ENCODE measurements at regions not wholly inside any gene's neighbourhood (a gene's known extent, or its start where the extent isn't known, plus 50 kb on each side); places are given as distances from the start of the nearest gene placed in this dataset.

GRCh38 chr15:93900476-93901400 lies 330.6 kb upstream of the MCTP2 start:
- ChIA-PET CTCF (interaction anchor here (0.9 kb wide), 1 partner anchor 19 kb away, joined by 3 read pairs; no protein-coding TSS in a partner anchor), POLR2A (interaction anchor here (0.5 kb wide), 1 partner anchor 170 kb away, joined by 4 read pairs; no protein-coding TSS in a partner anchor)
- DNase-seq (ENCODE audit: extremely low spot score): no peak
- TF ChIP-seq CTCF (IDR thresholded peaks at IDR 0.05; ENCODE audit: control extremely low read depth, extremely low read depth, low read depth, missing control alignments): no peak

- POLR2A ChIA-PET: no interaction called here
- CTCF ChIA-PET: interaction anchor here (0.9 kb wide), 1 partner anchor 18 kb away, joined by 3 read pairs; no protein-coding TSS in a partner anchor
- no peak for TF ChIP-seq CTCF (IDR thresholded peaks at IDR 0.05; ENCODE audit: control extremely low read depth, extremely low read depth, low read depth, missing control alignments)
- DNase-seq (ENCODE audit: extremely low spot score): no peak
Observed at GRCh38 chr15:93899817-93900216, 331.5 kb upstream of the MCTP2 start.

GRCh38 chr15:93897377-93897776 lies 334.0 kb upstream of the MCTP2 start:
- TF ChIP-seq CTCF (IDR thresholded peaks at IDR 0.05; ENCODE audit: control extremely low read depth, extremely low read depth, low read depth, missing control alignments): no peak
- ChIA-PET POLR2A (no interaction called here), CTCF (interaction anchor here (1.7 kb wide), 1 partner anchor 15 kb away, joined by 5 read pairs; no protein-coding TSS in a partner anchor)
- DNase-seq (ENCODE audit: extremely low spot score): no peak

- CTCF ChIA-PET: interaction anchor here (1.7 kb wide), 1 partner anchor 16 kb away, joined by 5 read pairs; no protein-coding TSS in a partner anchor
- no peak for TF ChIP-seq CTCF (IDR thresholded peaks at IDR 0.05; ENCODE audit: control extremely low read depth, extremely low read depth, low read depth, missing control alignments)
Observed at GRCh38 chr15:93895976-93896770, 335.2 kb upstream of the MCTP2 start.

GRCh38 chr15:93894438-93895036 lies 336.8 kb upstream of the MCTP2 start:
- no peak for TF ChIP-seq CTCF (IDR thresholded peaks at IDR 0.05; ENCODE audit: control extremely low read depth, extremely low read depth, low read depth, missing control alignments)
- DNase-seq (ENCODE audit: extremely low spot score): no peak
- CTCF ChIA-PET: interaction anchor here (1.1 kb wide), 1 partner anchor 13 kb away, joined by 4 read pairs; no protein-coding TSS in a partner anchor
- POLR2A ChIA-PET: no interaction called here

More at GRCh38 chr15:93895976-93896770, 335.2 kb upstream of the MCTP2 start:
- POLR2A ChIA-PET: no interaction called here
- no peak for DNase-seq (ENCODE audit: extremely low spot score)

GRCh38 chr15:93887151-93887550 lies 344.2 kb upstream of the MCTP2 start:
- POLR2A ChIA-PET: no interaction called here
- CTCF ChIA-PET: no interaction called here
- TF ChIP-seq CTCF (IDR thresholded peaks at IDR 0.05; ENCODE audit: control extremely low read depth, extremely low read depth, low read depth, missing control alignments): no peak
- DNase-seq (ENCODE audit: extremely low spot score): no peak

All from GM10248 (cell line).